NCI-H1694 (cell line): ENCODE measurements at regions not wholly inside any gene's neighbourhood (a gene's known extent, or its start where the extent isn't known, plus 50 kb on each side); places are given as distances from the start of the nearest gene placed in this dataset.
"Not testable (repeated sequence)": the region's sequence is repeated elsewhere in the genome, so short reads cannot be mapped to it uniquely, and the experiment has no call there.

Source experiments
- DNase-seq: peaks from one replicate; lab custom pipeline; 2025; lab: John Stamatoyannopoulos, UW

GRCh38 chrX:36650622-36651021 is 357.5 kb upstream of the FAM47C start:
- no peak for DNase-seq

- DNase-seq: no peak
Measured at GRCh38 chrX:36683507-36683906, 324.7 kb upstream of the FAM47C start.

GRCh38 chrX:36684053-36684452 is 324.1 kb upstream of the FAM47C start:
- no peak for DNase-seq

- DNase-seq: no peak
Measured at GRCh38 chrX:36721990-36722389, 286.2 kb upstream of the FAM47C start.

- DNase-seq: no peak
Measured at GRCh38 chrX:36753602-36754001, 254.6 kb upstream of the FAM47C start.

GRCh38 chrX:36787752-36788151 is 220.4 kb upstream of the FAM47C start:
- no peak for DNase-seq

GRCh38 chrX:36803151-36803550 is 205.0 kb upstream of the FAM47C start:
- DNase-seq: no peak

- DNase-seq: no peak
Measured at GRCh38 chrX:36804066-36804465, 204.1 kb upstream of the FAM47C start.

GRCh38 chrX:36844857-36845256 is 163.3 kb upstream of the FAM47C start:
- no peak for DNase-seq

- no peak for DNase-seq
Measured at GRCh38 chrX:36847496-36847895, 160.7 kb upstream of the FAM47C start.

- no peak for DNase-seq
Measured at GRCh38 chrX:36849407-36849806, 158.8 kb upstream of the FAM47C start.

GRCh38 chrX:36856849-36857248 is 151.3 kb upstream of the FAM47C start:
- DNase-seq: no peak

GRCh38 chrX:36859231-36859630 is 148.9 kb upstream of the FAM47C start:
- DNase-seq: no peak

GRCh38 chrX:36861601-36862000 is 146.6 kb upstream of the FAM47C start:
- no peak for DNase-seq

- peak; percentile 37 for DNase-seq
Measured at GRCh38 chrX:36867143-36867542, 141.0 kb upstream of the FAM47C start.

- no peak for DNase-seq
Measured at GRCh38 chrX:36868592-36868991, 139.6 kb upstream of the FAM47C start.

GRCh38 chrX:36869457-36869856 is 138.7 kb upstream of the FAM47C start:
- DNase-seq: no peak

GRCh38 chrX:36897690-36898089 is 110.5 kb upstream of the FAM47C start:
- DNase-seq: no peak

GRCh38 chrX:36898301-36898700 is 109.9 kb upstream of the FAM47C start:
- DNase-seq: peak; percentile 0

GRCh38 chrX:36904561-36904960 is 103.6 kb upstream of the FAM47C start:
- not testable (repeated sequence) for DNase-seq

GRCh38 chrX:36908801-36909675 is 99.1 kb upstream of the FAM47C start:
- DNase-seq: peak; percentile 33

GRCh38 chrX:36909676-36910030 is 98.5 kb upstream of the FAM47C start:
- DNase-seq: no peak

- DNase-seq: no peak
Measured at GRCh38 chrX:36913551-36913950, 94.6 kb upstream of the FAM47C start.

- DNase-seq: no peak
Measured at GRCh38 chrX:36916941-36917340, 91.2 kb upstream of the FAM47C start.
